HG02610 (cell line): ENCODE measurements at regions not wholly inside any gene's neighbourhood (a gene's known extent, or its start where the extent isn't known, plus 50 kb on each side); places are given as distances from the start of the nearest gene placed in this dataset.
"Not testable (repeated sequence)": the region's sequence is repeated elsewhere in the genome, so short reads cannot be mapped to it uniquely, and the experiment has no call there.

Experiments used
- ATAC-seq: cut with Tn5 transposase; IDR thresholded peaks from one replicate; pipeline ENCODE4 v1.9.1; 2021; ENCODE audit warnings: mild to moderate bottlenecking, moderate library complexity; ENCODE audit not compliant: unreplicated experiment

DNA sequence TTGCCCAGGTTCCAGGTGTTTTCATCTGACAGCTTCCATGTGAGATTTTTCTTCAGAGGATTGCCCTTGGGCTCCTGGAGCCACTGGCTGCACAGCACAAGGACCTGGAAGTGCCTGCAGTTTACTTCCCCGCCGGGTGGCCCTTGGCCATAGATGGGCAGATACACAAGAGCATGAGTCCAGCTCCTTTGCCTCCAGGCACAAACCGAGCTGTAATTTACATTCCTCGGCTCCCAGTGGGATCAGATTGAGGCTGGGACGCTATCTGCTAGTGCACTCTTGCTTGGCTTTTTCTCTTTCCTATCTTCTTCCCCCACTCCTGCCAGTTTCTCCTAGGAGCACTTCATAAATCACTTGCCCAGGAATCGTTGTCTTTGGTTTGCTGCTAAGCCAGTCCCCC lies 85.4 kb upstream of the RALY start:
- ATAC-seq: no peak

DNA sequence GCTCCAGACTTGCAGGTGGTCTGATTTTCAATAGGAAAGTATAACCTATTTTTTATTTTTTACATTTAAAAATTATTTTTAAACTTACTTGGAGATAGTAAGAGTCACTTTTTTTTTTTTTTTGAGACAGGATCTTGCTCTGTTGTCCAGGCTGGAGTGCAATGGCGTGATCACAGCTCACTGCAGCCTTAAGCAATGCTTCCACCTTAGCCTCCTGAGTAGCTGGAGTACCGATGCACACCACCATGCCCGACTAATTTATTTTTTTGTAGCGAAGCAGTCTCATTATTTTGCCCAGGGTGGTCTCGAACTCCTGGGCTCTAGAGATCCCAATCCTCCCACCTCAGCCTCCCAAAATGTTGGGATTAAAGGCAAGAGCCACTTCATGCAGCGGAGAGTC lies 84.8 kb upstream of the RALY start:
- ATAC-seq: no peak

DNA sequence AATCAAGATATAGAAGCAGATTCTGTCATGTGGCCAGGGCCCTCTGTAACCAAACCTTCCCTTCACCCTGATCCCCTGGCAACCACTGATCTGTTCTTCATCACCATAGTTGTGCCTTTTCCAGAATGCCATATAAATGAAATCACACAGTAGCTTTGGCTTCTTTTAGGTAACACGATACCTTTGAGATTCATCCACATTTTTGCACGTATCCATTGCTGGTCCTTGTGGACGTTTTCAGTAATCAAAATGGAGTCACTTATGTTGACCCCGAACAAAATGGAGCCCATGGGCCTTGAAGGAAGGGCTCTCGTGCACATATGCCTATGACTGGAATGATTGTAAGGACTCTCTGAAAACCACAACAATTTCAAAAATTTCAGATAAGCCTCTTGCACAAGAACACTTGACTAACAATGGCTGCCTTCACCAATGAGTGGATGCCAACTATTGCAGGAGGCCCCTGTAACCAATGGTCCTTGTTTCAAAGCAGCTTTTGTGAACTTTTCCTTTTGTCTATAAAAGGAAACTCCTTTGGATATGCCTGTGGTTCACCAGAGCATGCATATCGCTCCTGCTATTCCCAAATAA lies 84.3 kb upstream of the RALY start:
- no peak for ATAC-seq

DNA sequence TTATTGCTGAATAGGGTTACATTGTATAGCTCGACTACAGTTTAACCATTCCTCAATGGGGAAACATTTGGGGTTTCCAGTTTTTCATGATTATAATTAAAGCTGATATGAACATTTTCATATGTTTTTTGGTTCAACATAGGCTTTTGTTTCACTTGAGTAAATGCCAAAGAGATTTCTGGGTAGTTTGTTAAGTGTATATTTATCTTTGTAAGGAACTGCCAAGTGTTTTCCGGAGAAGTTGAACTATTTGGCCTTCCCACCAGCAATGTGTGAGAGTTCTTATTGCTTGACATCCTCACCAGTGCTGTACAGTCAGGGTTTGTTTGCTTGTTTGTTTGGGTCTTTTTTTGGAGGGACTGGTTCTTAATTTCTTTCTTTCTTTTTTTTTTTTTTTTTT lies 83.7 kb upstream of the RALY start:
- no peak for ATAC-seq

DNA sequence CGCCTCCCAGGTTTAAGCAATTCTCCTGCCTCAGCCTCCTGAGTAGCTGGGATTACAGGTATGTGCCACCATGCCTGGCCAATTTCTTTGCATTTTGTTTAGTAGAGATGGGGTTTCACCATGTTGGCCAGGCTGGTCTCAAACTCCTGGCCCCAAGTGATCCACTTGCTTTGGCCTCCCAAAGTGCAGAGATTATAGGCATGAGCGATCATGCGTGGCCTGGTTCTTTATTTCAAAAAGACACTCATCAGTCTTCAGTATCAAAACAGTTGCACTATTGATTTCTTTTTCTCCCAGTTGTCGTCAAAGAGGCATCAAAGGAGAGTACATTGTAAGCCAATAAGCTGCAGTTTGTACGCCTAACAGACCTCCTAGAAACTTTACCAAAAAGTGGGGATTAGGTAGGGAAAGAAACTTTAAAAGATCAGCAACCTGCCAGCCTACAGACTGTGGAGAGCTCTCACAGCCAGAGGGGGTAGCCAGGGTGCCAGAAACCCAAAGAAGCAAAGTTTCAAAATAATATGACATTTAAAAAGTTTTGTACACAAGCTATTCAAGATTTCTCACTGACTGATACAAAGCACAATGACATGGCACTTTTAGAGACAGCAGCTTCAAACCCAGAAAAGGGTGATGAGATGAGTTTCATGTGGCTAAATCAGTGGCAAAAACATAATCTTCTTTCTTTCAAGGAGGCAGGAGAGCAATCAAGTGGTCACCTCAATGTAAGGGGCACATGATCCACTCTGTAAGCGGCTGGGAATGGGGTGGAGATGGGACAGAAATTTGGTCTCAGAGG lies 83.0 kb upstream of the RALY start:
- no peak for ATAC-seq

DNA sequence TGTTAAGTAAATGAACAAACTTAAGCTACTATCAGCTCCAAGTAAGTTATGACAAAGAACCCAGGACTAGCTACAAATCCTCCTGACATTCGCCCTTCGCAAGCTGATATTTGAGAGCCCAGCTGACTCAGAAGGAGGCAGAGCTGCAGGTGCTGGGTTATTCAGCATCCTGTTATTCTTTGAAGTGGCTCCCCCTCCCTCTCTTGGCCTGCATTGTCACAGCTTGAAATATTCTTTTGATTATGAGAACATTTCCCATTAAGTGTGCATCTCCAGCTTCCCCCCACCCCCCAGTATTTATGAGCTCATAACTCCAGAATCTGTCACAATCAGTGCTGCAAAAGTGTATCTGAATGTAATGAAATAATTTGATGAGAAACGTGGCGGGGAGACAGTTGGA lies 78.8 kb upstream of the RALY start:
- no peak for ATAC-seq

DNA sequence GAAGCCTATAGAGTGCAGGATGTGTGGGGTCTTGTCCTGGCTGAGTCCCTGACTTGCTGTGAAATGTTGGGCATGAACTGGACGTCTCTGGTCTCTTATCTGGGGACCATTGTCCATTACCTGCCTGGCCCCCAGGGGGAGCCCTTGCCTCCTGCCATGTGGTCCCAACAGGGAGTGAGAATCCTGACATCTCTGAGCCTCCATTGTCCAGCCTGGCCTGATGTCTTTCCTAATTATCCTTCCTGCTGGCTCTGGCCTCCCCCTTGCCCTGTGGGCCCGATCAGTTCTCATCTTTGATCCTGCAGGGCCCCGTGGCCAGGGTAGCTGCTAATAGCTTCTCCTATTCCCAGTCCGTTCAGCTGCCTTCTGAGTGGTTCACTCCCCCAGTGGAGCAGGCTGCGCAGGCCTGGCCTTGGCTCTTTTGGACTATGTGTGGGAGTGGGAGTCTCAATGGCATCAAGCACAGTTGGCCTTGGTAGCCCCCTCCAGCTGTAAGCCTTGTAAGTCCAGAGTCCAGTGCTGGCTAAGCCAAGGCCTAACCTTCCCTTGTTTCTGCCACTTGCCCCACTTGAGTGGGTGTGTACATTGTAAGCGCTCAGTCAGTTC lies 77.9 kb upstream of the RALY start:
- no peak for ATAC-seq

DNA sequence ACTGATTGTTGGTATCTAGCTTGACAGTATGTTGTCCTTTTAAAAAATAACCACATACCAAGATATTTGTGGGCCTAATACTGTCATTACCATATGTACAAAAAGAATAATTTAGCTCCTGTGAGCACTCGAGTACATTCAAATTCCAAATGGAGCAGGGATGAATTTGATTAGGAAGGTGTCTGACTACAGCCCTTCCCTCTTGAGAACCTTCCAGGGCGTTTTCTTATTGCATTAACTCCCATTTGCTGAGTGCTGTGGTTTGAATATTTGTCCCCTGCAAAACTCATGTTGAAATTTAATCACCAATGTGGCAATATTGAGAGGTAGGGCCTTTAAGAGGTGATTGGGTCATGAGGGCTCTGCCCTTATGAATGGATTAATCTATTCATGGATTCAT lies 76.9 kb upstream of the RALY start:
- ATAC-seq: no peak

DNA sequence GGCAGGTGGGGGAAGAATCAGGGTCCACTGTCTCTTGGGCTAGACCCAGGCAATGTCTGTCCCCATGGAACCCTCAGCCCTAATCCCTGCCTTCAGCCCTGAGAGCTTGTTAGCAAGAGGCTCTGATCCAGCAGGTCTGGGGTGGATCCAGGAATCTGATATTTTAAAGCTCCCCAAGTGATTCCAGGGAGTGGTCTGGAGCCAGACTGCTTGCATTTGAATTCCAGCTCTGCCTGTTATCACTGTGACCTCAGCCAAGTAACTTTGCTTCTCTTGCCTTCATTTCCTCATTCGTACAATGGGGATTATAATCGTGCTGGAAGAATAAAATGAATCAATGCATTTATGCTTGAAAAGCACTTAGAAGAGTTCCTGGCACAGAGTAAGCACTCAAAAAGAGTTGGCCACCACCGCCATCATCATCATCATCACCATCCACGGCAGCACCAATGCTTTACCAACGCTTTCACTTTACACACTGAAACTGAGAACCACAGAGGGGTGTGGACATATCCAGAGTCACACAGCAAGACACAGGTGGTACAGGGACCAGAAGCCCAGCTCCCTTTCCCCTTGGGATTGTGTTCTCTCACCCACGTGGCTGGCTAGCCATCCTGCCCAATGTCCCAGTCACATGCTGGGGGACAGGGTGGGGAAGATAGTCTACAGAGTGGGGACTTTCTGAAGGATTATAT lies 75.7 kb upstream of the RALY start:
- no peak for ATAC-seq

DNA sequence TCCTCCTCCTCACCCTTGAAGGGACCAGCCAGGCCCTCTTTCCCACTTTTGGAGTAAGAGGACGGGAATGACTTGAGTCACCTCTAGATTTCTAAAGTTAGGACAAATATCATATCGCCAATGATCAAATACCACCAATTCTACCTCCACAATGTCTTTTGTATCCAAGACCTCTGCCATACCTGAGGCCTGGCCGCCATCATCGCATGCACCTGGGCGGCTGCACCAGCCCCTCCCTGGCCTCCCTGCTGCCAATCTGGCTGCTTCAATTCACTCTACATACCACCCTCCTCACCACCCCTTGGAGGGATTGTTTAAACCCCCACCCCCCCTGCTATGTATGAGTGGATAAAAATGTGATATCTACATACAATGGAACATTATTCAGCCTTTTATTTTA lies 75.0 kb upstream of the RALY start:
- no peak for ATAC-seq

DNA sequence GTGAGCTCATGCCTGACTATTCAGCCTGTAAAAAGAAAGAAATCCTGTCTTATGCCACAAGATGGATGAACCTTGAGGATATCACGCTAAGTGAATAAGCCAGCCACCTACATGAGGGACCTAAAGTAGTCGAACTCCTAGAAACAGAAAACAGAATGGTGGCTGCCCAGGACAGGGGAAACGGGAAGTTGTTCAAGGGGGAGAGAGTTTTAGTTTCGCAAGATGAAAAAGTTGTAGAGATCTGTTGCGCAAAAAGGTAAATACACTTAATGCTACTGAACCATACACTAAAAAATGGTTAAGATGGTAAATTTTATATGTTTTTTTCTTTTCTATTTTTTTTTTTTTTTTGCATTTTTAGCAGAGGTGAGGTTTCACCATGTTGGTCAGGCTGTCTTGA lies 74.1 kb upstream of the RALY start:
- no peak for ATAC-seq

DNA sequence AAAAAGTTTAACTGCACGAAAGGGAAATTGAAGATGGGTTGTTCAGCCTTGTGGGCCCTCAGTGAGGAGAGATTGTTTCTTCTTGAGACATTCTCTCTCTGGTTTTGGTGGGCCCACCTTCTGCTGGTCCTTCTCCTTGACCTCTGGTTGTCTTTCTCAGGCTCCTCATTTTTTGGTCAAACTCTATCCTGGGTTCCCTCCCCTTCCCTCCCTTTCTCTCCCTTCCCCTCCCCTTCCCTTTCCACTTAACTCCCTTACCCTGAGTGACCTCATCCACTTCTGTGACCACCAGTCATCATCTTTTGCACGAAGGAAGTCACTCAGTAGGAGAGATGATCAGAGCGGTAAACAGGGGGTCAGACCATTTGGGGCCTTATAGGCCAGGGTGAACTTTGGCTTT lies 71.5 kb upstream of the RALY start:
- ATAC-seq: no peak

DNA sequence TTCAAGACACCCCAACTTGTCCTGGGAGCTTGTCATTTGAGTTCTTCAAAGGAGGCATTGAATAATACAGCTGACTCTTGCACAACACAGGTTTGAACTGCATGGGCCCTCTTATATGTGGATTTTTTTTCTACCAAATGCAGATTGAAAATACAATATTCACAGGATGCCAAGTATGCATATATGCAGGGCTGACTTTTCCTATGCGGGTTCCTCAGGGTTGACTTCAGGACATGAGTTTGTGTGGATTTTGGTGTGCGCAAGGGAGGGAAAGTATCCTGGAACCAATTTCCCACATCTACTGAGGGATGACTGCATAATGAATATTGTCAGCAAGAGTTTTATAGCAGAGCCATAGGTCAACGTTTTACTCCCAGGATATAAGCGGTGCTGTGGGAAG lies 70.0 kb upstream of the RALY start:
- no peak for ATAC-seq

DNA sequence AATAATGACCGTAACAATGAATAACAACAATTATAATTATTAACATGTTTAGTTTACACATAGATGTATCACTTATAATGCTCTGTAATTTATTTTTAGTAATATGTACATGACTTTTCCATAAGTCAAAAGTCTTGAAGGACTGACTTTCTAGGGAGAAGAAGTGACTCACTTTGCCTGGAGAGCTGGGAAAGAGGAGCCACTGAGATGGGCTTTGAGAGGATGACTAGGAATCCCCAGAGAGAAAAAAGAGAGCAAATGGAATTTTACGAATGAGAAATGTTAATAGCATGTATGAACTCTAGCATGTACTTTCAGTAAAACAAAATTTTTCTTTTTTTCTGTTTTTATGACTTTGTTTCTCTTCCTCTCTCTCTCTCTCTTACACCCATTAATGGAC lies 67.8 kb upstream of the RALY start:
- no peak for ATAC-seq

DNA sequence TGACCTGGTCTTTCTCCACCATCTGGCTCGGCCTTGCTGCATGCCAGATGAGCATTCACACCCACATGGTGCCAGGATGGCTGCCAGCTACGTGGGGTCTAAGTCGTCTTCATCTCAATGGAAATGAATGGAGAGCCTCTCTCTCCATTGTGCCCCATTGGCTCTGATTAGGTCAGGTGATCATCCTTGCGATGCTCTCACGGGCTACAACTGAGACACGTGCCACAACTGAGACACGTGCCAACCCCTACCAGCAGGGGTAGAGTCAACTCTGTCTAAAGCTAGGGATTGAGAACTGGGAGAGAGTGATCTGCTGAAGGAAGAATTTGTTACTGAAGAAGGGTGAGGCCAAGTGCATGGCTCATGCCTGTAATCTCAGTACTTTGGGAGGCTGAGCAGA lies 67.3 kb upstream of the RALY start:
- ATAC-seq: no peak

DNA sequence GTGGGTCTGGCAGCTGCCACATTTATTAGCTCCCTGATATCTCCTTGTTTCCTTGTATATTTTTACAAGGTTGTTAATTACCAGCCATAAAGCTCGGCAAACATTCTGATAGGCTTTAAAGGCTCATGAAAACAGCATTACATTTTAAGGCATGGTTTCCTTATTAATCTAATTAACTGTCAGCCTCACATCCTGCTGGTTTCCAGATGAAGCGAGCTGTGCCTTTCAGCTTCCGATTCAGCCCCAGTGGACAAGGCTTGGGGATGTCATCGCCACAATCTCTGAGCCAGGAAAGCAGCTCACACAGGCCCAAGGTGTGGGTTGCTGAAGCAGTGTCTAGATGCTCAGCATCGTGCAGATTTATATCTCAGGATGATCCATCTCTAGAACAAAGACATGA lies 66.0 kb upstream of the RALY start:
- ATAC-seq: no peak

DNA sequence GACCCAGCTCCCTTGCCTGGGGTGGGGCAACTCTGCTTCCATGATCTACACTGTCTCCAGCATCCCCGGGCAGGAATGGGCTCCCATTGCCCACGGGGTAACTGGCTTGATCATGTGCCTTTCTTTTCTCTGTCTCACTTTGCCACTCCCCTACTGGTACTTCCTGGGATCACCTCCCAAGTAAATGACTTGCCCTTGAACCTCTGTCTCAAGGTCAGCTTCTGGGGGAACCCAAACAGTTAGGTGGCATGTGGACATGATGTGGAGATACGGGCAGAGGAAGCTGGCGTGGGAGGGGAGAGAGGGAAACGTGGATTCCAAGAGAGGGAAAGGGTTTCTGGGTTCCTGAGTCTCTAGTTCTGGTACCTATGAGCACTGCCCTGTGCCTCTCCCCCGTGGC lies 63.8 kb upstream of the RALY start:
- ATAC-seq: no peak

DNA sequence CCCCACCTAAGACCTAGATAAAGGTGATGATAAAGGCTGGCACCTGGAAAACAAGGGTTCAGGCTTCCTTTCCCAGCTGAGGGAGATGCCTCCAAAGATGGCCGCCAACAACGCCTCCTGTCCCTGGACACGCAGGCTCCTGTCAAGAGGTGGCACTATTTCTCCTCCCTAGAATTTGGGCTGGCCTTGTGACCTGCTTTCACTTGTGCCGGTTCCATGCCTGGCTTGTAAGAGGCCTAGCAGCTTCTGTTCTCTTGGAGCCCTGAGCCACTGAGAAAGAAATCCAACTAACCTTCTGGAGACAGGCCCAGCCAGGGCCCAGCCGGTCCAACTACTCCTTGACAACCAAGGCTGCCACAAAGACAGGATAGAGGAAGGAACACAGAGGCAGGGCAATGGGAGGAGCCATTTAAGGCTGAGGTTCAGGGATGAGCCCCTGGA lies 60.2 kb upstream of the RALY start:
- peak; percentile 51 for ATAC-seq

DNA sequence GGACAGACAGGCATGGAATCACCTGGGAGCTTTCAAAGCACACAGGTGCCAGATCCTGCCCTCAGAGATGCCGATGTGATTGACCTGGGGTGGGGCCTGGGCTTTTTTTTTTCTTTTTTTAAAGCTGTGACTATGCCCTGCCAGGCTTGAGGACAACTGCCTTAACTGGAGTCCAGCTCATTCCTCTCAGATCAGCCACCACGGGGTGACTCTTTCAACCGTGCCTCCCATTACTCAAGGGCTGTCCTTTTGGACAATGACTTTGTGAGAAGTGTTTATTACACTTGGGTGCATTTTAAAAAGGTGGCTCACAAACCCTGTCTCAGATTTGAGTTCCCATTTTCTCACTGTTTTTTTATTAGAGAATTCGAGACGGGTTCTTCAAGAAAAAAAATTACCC lies 57.1 kb upstream of the RALY start:
- ATAC-seq: no peak

DNA sequence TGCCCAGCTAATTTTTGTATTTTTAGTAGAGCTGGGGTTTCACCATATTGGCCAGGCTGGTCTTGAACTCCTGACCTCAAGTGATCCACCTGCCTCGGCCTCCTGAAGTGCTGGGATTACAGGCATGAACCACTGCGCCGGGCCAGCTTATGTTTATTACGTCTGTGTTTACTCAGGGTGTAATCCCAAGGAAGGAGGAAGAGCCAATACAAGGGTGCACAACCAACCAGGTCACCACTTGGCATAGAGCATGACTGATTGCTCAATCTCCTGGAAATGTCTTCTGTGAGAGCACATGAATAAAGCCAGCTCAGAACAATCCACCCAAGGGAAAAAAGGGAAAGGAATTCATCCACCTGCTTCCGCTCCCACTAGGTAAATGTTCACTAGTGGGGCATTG lies 54.7 kb upstream of the RALY start:
- not testable (repeated sequence) for ATAC-seq

DNA sequence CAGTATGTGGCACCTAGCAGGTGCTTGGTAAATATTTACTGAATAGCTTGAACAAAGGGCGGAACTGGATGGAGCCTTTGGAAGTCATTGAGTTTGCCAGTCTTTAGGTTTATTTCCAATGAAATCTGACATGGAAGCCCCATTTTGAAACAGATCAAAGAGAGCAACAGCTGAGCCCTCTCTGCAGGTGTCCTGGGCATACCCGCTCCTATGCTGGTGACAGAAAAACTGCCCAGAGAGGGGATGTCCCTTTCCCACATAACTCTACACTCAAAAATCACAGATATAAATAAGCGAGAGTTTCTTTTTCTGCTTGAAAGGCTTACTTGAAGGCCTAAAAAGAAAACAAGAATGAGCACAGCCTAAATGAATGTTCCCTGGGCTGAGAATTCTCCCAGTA lies 53.0 kb upstream of the RALY start:
- ATAC-seq: no peak
